HAP-1 (cell line): ENCODE measurements at regions not wholly inside any gene's neighbourhood (a gene's known extent, or its start where the extent isn't known, plus 50 kb on each side); places are given as distances from the start of the nearest gene placed in this dataset.
A peak's percentile ranks its signal among the peaks of the same experiment; 100 is the strongest.

ENCODE experiments used
- DNase-seq, 2 experiments: peaks; one replicate each; pipeline ENCODE4 v3.0.0-alpha.2; 2016 to 2020; ENCODE audit warnings: low spot score in 2 of 2
- H3K27me3 ChIP-seq: fragments of 250-450 bp; sonication (Bioruptor Pico); 2 replicates; pipeline ENCODE4 v1.5.1; 2020; ENCODE audit warnings: low read depth, mild to moderate bottlenecking, moderate library complexity
- H3K36me3 ChIP-seq: fragments of 250-450 bp; sonication (Bioruptor Pico); replicated peaks from 2 replicates; pipeline ENCODE4 v1.5.1; 2020; ENCODE audit warnings: mild to moderate bottlenecking
- H3K4me1 ChIP-seq: fragments of 250-450 bp; sonication (Bioruptor Pico); 2 replicates; pipeline ENCODE4 v1.5.1; 2020; ENCODE audit warnings: mild to moderate bottlenecking
- H3K4me3 ChIP-seq: fragments of 250-450 bp; sonication (Bioruptor Pico); 2 replicates; pipeline ENCODE4 v1.5.1; 2020; ENCODE audit warnings: mild to moderate bottlenecking, moderate library complexity
- H3K9me3 ChIP-seq: fragments of 250-450 bp; sonication (Bioruptor Pico); 2 replicates; pipeline ENCODE4 v1.5.1; 2020; ENCODE audit warnings: mild to moderate bottlenecking, moderate library complexity
- in situ Hi-C: fragments of 300-500 bp; cut with MboI; formaldehyde crosslinking; loops from 3 replicates; pipeline ENCODE4 v1.14.3; 2020; ENCODE audit warnings: low sequenced_read_pairs, inconsistent platforms, mixed read lengths

DNA sequence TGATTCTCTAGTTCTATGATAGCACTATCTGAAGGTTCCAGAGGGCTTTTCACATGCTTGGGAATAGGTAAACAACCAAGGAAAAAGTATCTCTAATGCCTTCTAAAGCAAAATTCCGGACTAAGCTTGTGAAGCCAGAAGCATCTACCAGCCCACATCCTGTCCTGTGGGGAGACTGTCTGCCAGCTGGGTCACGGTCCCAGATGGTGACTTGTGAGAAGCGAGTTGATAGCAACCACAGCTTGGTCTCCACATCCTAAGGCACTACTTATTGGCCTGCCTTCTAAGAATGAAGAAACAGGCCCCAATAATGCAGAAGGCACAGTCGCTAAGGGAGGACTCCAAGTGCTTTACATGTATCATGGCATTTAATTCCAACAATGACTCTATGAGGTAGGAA, 184.1 kb upstream of the ADRA1B start:
- H3K27me3 ChIP-seq = no peaks in the 10 kb centered on the region

DNA sequence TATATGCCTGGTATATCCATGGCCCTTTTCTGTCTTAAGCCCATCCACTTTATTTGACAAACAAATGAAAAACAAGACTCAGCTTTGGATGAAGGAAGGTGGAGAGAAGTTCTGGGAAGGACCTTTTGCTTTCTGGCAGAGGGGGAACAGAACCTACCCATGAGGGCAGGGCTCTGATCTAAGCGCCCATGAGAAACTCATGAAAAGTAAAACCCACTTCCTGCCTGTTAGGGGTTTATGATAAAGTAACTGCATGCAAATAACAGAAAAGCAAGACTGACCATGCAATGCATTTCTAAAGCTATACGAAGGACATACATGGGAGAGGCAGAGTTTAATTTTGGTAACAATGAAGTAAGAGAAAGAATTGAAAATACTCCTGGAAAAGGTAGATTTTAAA, 181.9 kb upstream of the ADRA1B start:
- in situ Hi-C loops = no loop called here
- DNase-seq = no peak
- no peaks in the 10 kb centered on the region for H3K9me3 ChIP-seq
- H3K27me3 ChIP-seq = no peaks in the 10 kb centered on the region
- no peak overlapping the region for H3K4me3 ChIP-seq
- H3K4me1 ChIP-seq = no peaks in the 10 kb centered on the region
- H3K36me3 ChIP-seq = no peaks in the 10 kb centered on the region

More for the DNA sequence above, 184.1 kb upstream of the ADRA1B start:
- Histone ChIP-seq H3K4me3 (no peak overlapping the region), H3K9me3 (no peaks in the 10 kb centered on the region), H3K4me1 (no peaks in the 10 kb centered on the region), H3K36me3 (no peaks in the 10 kb centered on the region)
- in situ Hi-C loops = no loop called here
- no peak for DNase-seq

DNA sequence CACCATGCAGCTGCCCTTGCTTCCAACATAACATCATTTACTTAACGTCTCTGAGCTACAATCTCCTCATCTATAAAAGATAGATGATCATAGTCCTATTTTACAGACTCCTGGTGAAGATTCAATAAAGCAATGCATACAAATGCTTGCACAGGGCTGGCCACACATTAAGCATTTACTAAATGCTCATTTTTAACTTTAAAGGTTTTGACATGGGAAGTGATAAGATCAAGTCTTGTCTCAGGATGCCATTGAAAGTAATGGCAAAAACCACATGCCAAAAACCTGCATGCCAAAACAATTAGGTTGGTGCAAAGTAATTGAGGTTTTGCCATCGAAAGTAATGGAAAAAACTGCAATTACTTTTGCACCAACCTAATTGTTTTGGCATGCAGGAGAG, 181.2 kb upstream of the ADRA1B start:
- DNase-seq = no peak
- Histone ChIP-seq H3K4me3 (no peak overlapping the region), H3K27me3 (no peaks in the 10 kb centered on the region), H3K9me3 (no peaks in the 10 kb centered on the region), H3K4me1 (no peaks in the 10 kb centered on the region), H3K36me3 (no peaks in the 10 kb centered on the region)
- in situ Hi-C loops = no loop called here

DNA sequence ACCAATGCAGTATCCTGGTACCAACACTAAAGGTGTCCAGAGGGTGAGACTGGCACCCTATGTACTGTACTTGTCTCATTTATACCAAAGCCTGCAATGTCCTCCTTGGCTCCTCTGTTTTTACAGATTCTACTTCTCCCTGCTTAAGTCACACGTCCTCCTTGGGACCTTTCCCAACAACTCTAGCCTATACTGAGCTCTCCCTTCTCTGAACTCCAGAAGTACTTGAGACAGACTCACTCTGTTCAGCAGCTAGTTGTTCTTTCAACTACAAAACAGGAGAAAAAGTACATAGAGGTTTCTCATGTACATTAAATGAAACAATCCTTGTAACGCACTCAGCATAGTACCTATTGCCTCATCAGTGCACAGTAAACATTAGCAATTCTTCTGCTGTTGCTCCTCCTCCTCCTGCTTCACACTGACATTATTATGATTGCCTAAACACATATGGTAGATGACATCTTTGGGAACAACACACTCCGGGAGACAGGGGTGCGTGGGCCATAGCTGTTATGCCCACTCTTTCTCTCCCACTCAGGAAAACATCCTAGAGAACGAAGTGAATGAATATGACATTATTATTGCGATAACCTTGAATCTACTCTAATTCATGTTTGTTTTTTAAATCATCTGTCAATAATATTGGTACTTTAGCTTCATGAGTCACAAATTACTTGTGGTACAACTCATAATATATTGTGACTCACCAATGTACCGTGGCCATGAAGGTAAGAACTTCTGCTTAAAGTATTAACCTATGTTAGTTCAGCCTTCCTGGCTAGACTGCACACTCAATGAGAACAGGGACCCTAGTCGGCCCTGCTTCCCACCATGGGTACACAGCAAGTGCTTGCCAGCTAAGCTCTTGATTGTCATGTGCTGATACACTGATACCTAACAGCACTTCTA, 180.3 kb upstream of the ADRA1B start:
- Histone ChIP-seq H3K36me3 (no peaks in the 10 kb centered on the region), H3K4me1 (no peaks in the 10 kb centered on the region), H3K27me3 (no peaks in the 10 kb centered on the region), H3K9me3 (no peaks in the 10 kb centered on the region), H3K4me3 (no peak overlapping the region)
- no peak for DNase-seq
- in situ Hi-C loops = no loop called here

DNA sequence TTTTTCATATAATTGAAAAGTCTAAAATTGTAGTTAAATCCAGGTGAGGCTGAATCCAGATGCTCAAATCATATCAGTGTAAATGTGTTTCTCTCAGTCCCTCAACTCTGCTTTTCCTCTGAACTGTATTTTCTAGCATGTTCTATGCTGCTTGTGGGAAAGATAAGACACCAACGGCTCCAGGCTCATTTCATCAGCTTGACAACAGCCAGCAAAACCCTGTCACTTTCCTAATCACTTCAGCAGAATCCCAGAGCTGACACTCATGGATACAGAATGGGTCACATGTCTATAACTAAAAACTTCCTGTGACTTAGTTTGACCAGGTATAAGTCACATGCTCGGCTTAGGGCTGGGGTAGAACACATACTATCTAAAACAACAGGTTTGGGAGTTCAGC, 179.4 kb upstream of the ADRA1B start:
- in situ Hi-C loops = no loop called here
- Histone ChIP-seq H3K4me1 (no peaks in the 10 kb centered on the region), H3K9me3 (no peaks in the 10 kb centered on the region), H3K27me3 (no peaks in the 10 kb centered on the region), H3K4me3 (no peak overlapping the region), H3K36me3 (no peaks in the 10 kb centered on the region)
- DNase-seq = no peak

DNA sequence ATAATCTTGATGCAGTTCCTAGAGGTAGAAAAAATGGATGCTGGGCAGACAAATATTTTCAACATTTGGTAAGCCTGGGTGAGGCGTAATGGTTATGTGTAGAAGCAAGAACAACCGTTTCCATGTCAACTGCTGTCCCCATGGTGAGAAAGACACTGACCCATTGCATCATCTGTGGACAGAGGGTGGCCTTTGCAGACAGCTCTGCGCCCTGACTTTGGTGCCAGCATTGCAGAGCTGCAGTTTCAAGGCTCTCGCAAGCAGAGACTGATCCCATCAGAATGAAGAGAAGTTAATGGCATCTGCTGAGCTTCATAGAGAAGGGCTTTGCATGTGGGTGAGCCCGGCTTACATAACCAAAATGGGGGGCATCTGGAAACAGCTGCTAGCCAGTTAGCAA, 179.0 kb upstream of the ADRA1B start:
- in situ Hi-C loops = no loop called here

DNA sequence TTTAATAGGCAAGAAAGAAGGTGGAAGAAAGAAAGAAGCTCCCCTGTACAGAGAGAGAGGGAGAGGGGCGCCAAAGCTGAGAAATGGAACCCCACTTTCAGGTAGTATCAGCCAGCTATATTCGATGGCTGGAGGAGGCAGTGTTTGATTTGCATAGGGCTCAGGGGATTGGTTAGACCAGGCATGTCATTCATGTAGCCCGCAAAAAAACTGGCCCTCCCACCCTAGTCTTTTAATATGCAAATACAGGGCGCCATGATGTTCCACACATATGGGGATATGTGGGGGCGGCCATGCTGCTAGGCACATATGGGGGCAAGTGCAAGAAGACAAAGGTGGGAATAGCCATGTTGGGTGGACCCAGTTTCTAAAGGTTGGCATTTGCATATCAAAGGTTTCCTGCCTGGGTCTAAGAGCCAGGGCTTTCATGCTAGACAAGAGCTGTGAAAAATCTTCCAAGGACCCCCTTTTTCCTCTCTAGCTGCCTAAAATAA, 174.4 kb upstream of the ADRA1B start:
- in situ Hi-C loops = no loop called here
- peak in 1 of 2 experiments; percentile 9 for DNase-seq
- Histone ChIP-seq H3K4me3 (no peak overlapping the region), H3K27me3 (no peaks in the 10 kb centered on the region), H3K36me3 (no peaks in the 10 kb centered on the region), H3K9me3 (no peaks in the 10 kb centered on the region), H3K4me1 (no peaks in the 10 kb centered on the region)

More for the DNA sequence above, 179.0 kb upstream of the ADRA1B start:
- Histone ChIP-seq H3K4me3 (no peak overlapping the region), H3K27me3 (no peaks in the 10 kb centered on the region), H3K9me3 (no peaks in the 10 kb centered on the region), H3K4me1 (no peaks in the 10 kb centered on the region), H3K36me3 (no peaks in the 10 kb centered on the region)
- no peak for DNase-seq

DNA sequence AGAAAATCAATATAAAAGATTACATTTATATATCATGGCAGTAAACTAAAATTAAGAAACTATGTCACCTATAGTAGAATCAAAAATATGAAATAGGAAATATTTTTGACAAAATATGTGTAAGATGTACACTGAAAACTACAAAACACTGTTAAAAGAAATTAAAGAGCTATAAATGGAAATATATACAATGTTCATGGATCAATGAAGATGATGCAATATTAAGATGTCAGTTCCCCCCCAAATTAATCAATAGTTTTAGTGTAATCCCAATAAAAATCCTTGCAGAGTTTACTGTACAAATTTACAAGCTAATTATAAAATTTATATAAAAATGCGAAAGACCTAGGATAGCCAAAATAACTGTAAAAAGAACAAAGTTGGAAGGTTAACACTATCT, 173.0 kb upstream of the ADRA1B start:
- Histone ChIP-seq H3K4me1 (no peaks in the 10 kb centered on the region), H3K9me3 (no peaks in the 10 kb centered on the region), H3K4me3 (no peak overlapping the region), H3K36me3 (no peaks in the 10 kb centered on the region), H3K27me3 (no peaks in the 10 kb centered on the region)
- no peak for DNase-seq
- in situ Hi-C loops = no loop called here

DNA sequence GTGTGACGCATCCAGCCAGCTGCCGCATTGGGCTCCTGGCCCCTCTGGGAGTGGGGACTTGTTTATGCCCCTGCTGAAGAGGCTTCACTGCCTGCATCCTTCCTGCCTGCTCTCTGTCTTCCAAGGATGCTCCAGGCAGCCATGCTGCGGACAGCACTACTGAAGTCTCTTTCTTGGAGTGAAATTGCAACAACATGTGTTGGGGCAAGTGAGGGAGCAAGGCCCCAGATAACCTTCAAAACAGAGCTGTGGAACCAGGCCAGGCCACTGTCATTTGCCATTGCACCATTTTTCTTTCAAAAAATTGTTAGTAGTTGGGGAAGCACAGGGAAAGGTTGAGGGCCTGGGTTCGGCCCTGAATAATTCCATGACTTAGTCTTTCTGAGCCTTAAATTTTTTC, 169.6 kb upstream of the ADRA1B start:
- H3K27me3 ChIP-seq = no peaks in the 10 kb centered on the region
- in situ Hi-C loops = no loop called here

DNA sequence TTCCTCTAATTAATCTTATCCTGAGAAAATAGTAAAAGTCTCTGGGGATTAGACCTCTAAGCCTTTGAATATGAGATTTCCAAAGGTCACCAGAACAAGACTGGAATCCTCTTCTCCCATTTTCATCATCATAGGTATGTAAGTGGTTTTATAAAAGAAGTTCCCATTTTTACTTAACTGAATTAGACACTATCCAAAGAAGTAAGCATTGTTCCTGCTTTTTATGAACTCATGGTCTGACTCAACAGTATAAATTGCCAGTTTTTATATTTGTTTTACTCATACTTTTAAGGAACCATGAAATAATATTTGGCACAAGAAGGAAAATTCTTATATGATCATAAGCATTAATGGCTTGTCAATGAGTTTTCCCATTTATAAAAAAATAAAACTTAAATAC, 167.1 kb upstream of the ADRA1B start:
- H3K9me3 ChIP-seq = no peaks in the 10 kb centered on the region
- H3K36me3 ChIP-seq = no peaks in the 10 kb centered on the region
- DNase-seq = no peak
- H3K27me3 ChIP-seq = no peaks in the 10 kb centered on the region
- no peaks in the 10 kb centered on the region for H3K4me1 ChIP-seq
- in situ Hi-C loops = no loop called here
- no peak overlapping the region for H3K4me3 ChIP-seq

More for the DNA sequence above, 169.6 kb upstream of the ADRA1B start:
- no peaks in the 10 kb centered on the region for H3K9me3 ChIP-seq
- H3K4me1 ChIP-seq = no peaks in the 10 kb centered on the region
- no peak for DNase-seq
- no peaks in the 10 kb centered on the region for H3K36me3 ChIP-seq
- H3K4me3 ChIP-seq = no peak overlapping the region

DNA sequence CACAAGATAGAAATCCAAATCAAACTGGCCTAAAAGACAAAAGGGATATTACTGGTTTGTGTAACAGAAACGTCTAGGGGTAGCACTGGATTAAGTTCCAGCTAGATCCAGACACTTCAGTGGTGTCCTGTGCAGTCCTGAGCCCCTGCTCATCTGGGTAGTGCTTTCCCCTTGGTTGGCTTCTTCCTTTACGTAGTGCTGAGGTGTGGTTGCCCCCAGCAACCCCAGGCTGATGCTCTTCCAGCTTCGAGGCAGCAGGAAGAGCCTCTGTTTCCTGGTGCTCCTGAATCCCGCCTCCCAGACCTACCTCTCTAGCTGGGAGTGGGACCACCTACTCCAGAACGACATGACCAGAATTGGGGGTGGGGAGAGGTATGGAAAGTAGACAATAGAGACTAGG, 166.1 kb upstream of the ADRA1B start:
- Histone ChIP-seq H3K4me1 (no peaks in the 10 kb centered on the region), H3K4me3 (no peak overlapping the region), H3K36me3 (no peaks in the 10 kb centered on the region), H3K9me3 (no peaks in the 10 kb centered on the region), H3K27me3 (no peaks in the 10 kb centered on the region)
- DNase-seq = no peak
- in situ Hi-C loops = no loop called here

DNA sequence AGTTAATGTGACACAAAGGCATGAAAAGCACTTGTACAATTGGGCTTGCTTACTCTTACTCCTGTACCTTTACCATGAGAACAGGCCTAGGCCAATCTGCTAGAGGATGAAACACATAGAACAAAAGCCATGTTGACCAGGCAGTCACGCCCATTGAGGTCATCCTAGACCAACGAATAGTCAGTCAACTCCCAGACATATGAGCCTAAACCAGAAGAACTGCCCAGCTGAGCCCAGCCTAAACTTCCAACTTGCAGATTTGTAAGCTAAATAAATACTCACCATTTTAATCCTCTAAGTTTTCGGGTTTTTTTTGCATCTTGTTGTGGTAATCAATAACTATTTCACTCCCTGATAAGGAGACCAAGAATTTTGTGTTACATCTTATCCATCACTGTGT, 164.8 kb upstream of the ADRA1B start:
- H3K4me3 ChIP-seq = no peak overlapping the region
- no peaks in the 10 kb centered on the region for H3K36me3 ChIP-seq
- DNase-seq = no peak
- in situ Hi-C loops = no loop called here
- no peaks in the 10 kb centered on the region for H3K4me1 ChIP-seq
- no peaks in the 10 kb centered on the region for H3K27me3 ChIP-seq
- H3K9me3 ChIP-seq = no peaks in the 10 kb centered on the region

DNA sequence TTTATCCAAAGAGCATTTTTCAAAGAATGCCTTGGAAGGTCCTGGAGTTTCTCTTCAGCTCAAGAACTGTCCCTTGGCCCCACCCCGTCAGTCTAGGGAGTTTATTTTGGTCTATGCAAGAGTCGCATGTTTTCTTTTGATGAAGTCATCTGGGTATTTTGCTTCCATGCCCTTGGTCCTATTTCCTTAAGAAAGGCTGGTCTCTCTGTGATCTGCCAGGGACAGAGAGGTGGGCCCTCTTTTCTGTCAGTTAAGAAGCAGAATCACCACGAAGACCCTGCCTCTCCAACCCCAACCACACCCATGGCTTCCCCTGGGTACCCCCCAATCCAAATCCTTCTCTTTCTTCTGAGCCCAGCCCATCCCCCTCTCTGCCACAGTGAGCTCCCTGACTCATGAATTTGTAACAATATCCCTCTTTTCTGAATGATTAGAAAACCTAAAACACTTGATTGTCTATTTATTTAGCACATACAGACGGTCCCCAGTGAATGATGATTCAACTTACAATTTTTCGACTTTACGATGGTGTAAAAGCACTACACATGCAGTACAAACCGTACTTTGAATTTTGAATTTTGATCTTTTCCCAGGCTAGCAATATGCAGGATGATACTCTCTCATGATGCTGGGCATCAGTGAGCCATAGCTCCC, 163.5 kb upstream of the ADRA1B start:
- in situ Hi-C loops = no loop called here
- Histone ChIP-seq H3K27me3 (no peaks in the 10 kb centered on the region; the same call in 1 of the 2 replicates), H3K4me1 (no peaks in the 10 kb centered on the region), H3K4me3 (no peak overlapping the region), H3K36me3 (no peaks in the 10 kb centered on the region), H3K9me3 (no peaks in the 10 kb centered on the region)
- DNase-seq = no peak

DNA sequence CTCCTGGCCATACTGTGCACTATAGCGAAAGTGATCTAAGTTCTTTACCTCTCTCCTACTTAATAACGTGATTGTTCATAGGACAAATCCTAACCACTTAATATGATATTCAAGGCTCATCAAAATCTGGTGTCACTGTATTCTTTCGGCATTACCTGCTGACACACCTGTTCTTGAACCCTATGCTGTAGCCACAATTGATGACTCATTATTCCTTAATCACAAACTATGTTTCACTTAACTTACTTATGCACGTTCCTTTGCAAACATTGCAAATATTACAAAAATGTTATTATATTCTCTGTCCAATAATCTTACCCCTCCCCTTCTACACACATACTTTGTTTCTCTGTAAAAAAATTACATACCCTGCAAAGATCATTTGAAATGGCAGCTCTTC, 158.1 kb upstream of the ADRA1B start:
- DNase-seq = no peak
- Histone ChIP-seq H3K36me3 (no peaks in the 10 kb centered on the region), H3K4me3 (no peak overlapping the region), H3K9me3 (no peaks in the 10 kb centered on the region), H3K27me3 (no peaks in the 10 kb centered on the region; the same call in 1 of the 2 replicates), H3K4me1 (no peaks in the 10 kb centered on the region)
- in situ Hi-C loops = no loop called here
